Parathyroid adenoma (tissue), 2 donors: ENCODE measurements at regions not wholly inside any gene's neighbourhood (a gene's known extent, or its start where the extent isn't known, plus 50 kb on each side); places are given as distances from the start of the nearest gene placed in this dataset.

Source experiments
- H2AFZ ChIP-seq: fragments of 300-600 bp; sonication (generic); one replicate; pipeline ENCODE4 v1.7.0; 2017; ENCODE audit warnings: antibody characterized with exemption, mild to moderate bottlenecking
- H3K27ac ChIP-seq: fragments of 300-600 bp; sonication (generic); one replicate; pipeline ENCODE4 v1.7.0; 2017
- H3K27me3 ChIP-seq: fragments of 300-600 bp; sonication (generic); one replicate; pipeline ENCODE4 v1.7.0; 2017; ENCODE audit warnings: low read length; ENCODE audit not compliant: control insufficient read depth, insufficient read depth
- H3K36me3 ChIP-seq: fragments of 300-600 bp; sonication (generic); one replicate; pipeline ENCODE4 v1.7.0; 2017; ENCODE audit warnings: low read length; ENCODE audit not compliant: control insufficient read depth, insufficient read depth
- H3K4me1 ChIP-seq: fragments of 300-600 bp; sonication (generic); one replicate; pipeline ENCODE4 v1.7.0; 2017; ENCODE audit warnings: control low read depth
- H3K4me2 ChIP-seq: fragments of 300-600 bp; sonication (generic); one replicate; pipeline ENCODE4 v1.7.0; 2017; ENCODE audit warnings: low read length
- H3K4me3 ChIP-seq: fragments of 300-600 bp; sonication (generic); one replicate; pipeline ENCODE4 v1.7.0; 2017; ENCODE audit warnings: low read depth, low read length
- H3K79me2 ChIP-seq: fragments of 300-600 bp; sonication (generic); one replicate; pipeline ENCODE4 v1.7.0; 2017; ENCODE audit warnings: control low read depth
- H3K9ac ChIP-seq: fragments of 300-600 bp; sonication (generic); one replicate; pipeline ENCODE4 v1.7.0; 2017; ENCODE audit warnings: mild to moderate bottlenecking
- H3K9me3 ChIP-seq: fragments of 300-600 bp; sonication (generic); one replicate; pipeline ENCODE4 v1.7.0; 2017; ENCODE audit warnings: low read length; ENCODE audit not compliant: control insufficient read depth
- CTCF ChIP-seq: fragments of 300-600 bp; sonication (generic); IDR thresholded peaks from one replicate; pipeline ENCODE4 v1.7.0; 2017; ENCODE audit warnings: antibody characterized with exemption, mild to moderate bottlenecking
- donor health status: primary hyperparathyroidism.

- H3K9ac ChIP-seq, result no peak overlapping the region
- no peaks in the 10 kb centered on the region for H3K27me3 ChIP-seq
- no peak overlapping the region for H3K27ac ChIP-seq
- no peaks in the 10 kb centered on the region for H3K4me1 ChIP-seq
- H3K79me2 ChIP-seq, result no peaks in the 10 kb centered on the region
- no peak overlapping the region for H2AFZ ChIP-seq
- H3K9me3 ChIP-seq, result no peaks in the 10 kb centered on the region
- H3K36me3 ChIP-seq, result no peaks in the 10 kb centered on the region
- H3K4me2 ChIP-seq, result no peak overlapping the region
- no peak overlapping the region for H3K4me3 ChIP-seq
- no peak for TF ChIP-seq CTCF
Observed at GRCh38 chr6:99801805-99802204, 192.2 kb downstream of the MCHR2 start.

- Histone ChIP-seq H3K79me2 (no peaks in the 10 kb centered on the region), H2AFZ (no peak overlapping the region), H3K4me1 (no peaks in the 10 kb centered on the region), H3K27ac (no peak overlapping the region), H3K9ac (no peak overlapping the region), H3K4me3 (no peak overlapping the region), H3K9me3 (no peaks in the 10 kb centered on the region), H3K36me3 (no peaks in the 10 kb centered on the region), H3K27me3 (no peaks in the 10 kb centered on the region), H3K4me2 (no peak overlapping the region)
- TF ChIP-seq CTCF, result no peak
Observed at GRCh38 chr6:99802396-99803031, 191.5 kb downstream of the MCHR2 start.

GRCh38 chr6:99808992-99809391 is 185.0 kb downstream of the MCHR2 start:
- Histone ChIP-seq H3K79me2 (no peaks in the 10 kb centered on the region), H3K36me3 (no peaks in the 10 kb centered on the region), H3K9ac (no peak overlapping the region), H2AFZ (no peak overlapping the region), H3K27me3 (no peaks in the 10 kb centered on the region), H3K27ac (no peak overlapping the region), H3K4me2 (no peak overlapping the region), H3K9me3 (no peaks in the 10 kb centered on the region), H3K4me3 (no peak overlapping the region), H3K4me1 (no peaks in the 10 kb centered on the region)
- no peak for TF ChIP-seq CTCF

GRCh38 chr6:99810295-99810694 is 183.7 kb downstream of the MCHR2 start:
- Histone ChIP-seq H3K9me3 (no peaks in the 10 kb centered on the region), H3K27me3 (no peaks in the 10 kb centered on the region), H2AFZ (no peak overlapping the region), H3K9ac (no peak overlapping the region), H3K36me3 (no peaks in the 10 kb centered on the region), H3K4me2 (no peak overlapping the region), H3K79me2 (no peaks in the 10 kb centered on the region), H3K27ac (no peak overlapping the region), H3K4me1 (no peaks in the 10 kb centered on the region), H3K4me3 (no peak overlapping the region)
- no peak for TF ChIP-seq CTCF

GRCh38 chr6:99810942-99811620 is 182.9 kb downstream of the MCHR2 start:
- Histone ChIP-seq H3K4me1 (no peaks in the 10 kb centered on the region), H3K9ac (no peak overlapping the region), H3K27me3 (no peaks in the 10 kb centered on the region), H3K36me3 (no peaks in the 10 kb centered on the region), H3K27ac (no peak overlapping the region), H3K9me3 (no peaks in the 10 kb centered on the region), H3K4me3 (no peak overlapping the region), H2AFZ (no peak overlapping the region), H3K4me2 (no peak overlapping the region), H3K79me2 (no peaks in the 10 kb centered on the region)
- no peak for TF ChIP-seq CTCF
